Body of pancreas (tissue), 4 donors: ENCODE measurements at regions not wholly inside any gene's neighbourhood (a gene's known extent, or its start where the extent isn't known, plus 50 kb on each side); places are given as distances from the start of the nearest gene placed in this dataset.

Experiments
- ATAC-seq: fragments of 150-250 bp; one replicate; pipeline ENCODE4 v1.9.1; 2016
- DNase-seq, 4 donors: peaks; one replicate each; pipeline ENCODE4 v3.0.0-alpha.2; 2019
- H3K27ac ChIP-seq, 4 donors: fragments of 200-600 bp; sonication (generic); 1 replicate in 3 of 4; 2 replicates in 1 of 4; pipeline versions ENCODE4 v1.5.1 to v1.6.1; 2016 to 2019; ENCODE audit warnings: mild to moderate bottlenecking in 1 of 4, mixed read lengths in 1 of 4, moderate library complexity in 1 of 4
- H3K27me3 ChIP-seq, 2 donors: fragments of 200-600 bp; sonication (generic); one replicate each; pipeline ENCODE4 v1.6.0; 2016; ENCODE audit warnings: mild to moderate bottlenecking in 1 of 2
- H3K36me3 ChIP-seq, 2 donors: fragments of 200-600 bp; sonication (generic); replicated peaks in 1 of 2; 2 replicates each; pipeline ENCODE4 v1.5.1; 2016; ENCODE audit warnings: low read depth in 2 of 2; ENCODE audit not compliant: insufficient read depth in 1 of 2
- H3K4me1 ChIP-seq: fragments of 200-600 bp; sonication (generic); one replicate; pipeline ENCODE4 v1.6.0; 2016
- H3K4me3 ChIP-seq, 2 donors: fragments of 200-600 bp; sonication (generic); 1 replicate in 1 of 2; 2 replicates in 1 of 2; pipeline ENCODE4 v1.5.1; 2016 to 2019
- H3K9me3 ChIP-seq, 3 donors: fragments of 200-600 bp; sonication (generic); 1 replicate in 2 of 3; 2 replicates in 1 of 3; pipeline ENCODE4 v1.5.1; 2016
- POLR2A ChIP-seq, 3 donors: fragments of 450-650 bp; IDR thresholded peaks; one replicate each; pipeline ENCODE4 v1.6.1; 2016; ENCODE audit warnings: antibody characterized with exemption in 3 of 3, mild to moderate bottlenecking in 2 of 3
- WGBS, 2 donors: methylation state at CpG; one replicate each; pipeline ENCODE4 v1.1.5; 2017; 5-methylcytosine and 5-hydroxymethylcytosine counted together
- intact Hi-C: fragments of 100-400 bp; cut with DNase I; formaldehyde crosslinking; loops from one replicate; pipeline ENCODE4 v1.15.1; 2023
- TF ChIP-seq, protein P1 (sequence below), 7 experiments: fragments of 450-650 bp in 4 of 7; fragments of 200-600 bp in 3 of 7; sonication (generic) in 3 of 7; IDR thresholded peaks; one replicate each; pipeline ENCODE4 v1.5.1; 2016 to 2019; ENCODE audit warnings: antibody characterized with exemption in 7 of 7

DNA sequence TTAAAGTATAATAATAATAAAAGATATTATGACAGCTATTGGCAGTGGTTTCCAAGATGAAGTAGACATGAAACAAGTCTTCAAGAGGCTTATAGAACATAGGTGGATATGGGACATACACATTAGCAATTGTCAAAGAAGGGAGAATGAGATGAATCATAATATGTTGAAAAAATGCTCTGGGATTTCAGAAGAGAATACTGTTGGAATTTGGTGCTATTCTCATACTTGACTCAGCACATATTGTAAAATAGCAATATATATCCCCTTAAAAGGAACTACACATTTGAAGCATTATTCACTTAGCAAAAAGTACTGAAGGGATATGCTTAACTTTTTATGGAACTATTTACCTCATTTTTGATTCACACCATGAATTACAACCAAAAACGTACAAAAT, 577.2 kb upstream of the PCDH15 start:
- WGBS, 2 donors: 27% methylated on average over 1 of the region's 1 CpG
- no peaks in the 10 kb centered on the region for H3K4me1 ChIP-seq
- H3K36me3 ChIP-seq: no peaks in the 10 kb centered on the region
- H3K27me3 ChIP-seq: no peaks in the 10 kb centered on the region
- no peak overlapping the region for H3K27ac ChIP-seq
- intact Hi-C loops: no loop called here
- no peak for ATAC-seq
- DNase-seq: no peak
- H3K4me3 ChIP-seq: no peak overlapping the region
- TF ChIP-seq, protein P1, sequence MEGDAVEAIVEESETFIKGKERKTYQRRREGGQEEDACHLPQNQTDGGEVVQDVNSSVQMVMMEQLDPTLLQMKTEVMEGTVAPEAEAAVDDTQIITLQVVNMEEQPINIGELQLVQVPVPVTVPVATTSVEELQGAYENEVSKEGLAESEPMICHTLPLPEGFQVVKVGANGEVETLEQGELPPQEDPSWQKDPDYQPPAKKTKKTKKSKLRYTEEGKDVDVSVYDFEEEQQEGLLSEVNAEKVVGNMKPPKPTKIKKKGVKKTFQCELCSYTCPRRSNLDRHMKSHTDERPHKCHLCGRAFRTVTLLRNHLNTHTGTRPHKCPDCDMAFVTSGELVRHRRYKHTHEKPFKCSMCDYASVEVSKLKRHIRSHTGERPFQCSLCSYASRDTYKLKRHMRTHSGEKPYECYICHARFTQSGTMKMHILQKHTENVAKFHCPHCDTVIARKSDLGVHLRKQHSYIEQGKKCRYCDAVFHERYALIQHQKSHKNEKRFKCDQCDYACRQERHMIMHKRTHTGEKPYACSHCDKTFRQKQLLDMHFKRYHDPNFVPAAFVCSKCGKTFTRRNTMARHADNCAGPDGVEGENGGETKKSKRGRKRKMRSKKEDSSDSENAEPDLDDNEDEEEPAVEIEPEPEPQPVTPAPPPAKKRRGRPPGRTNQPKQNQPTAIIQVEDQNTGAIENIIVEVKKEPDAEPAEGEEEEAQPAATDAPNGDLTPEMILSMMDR (IDR thresholded peaks at IDR 0.05): no peak
- no peak for TF ChIP-seq POLR2A (IDR thresholded peaks at IDR 0.05)
- H3K9me3 ChIP-seq: no peaks in the 10 kb centered on the region

DNA sequence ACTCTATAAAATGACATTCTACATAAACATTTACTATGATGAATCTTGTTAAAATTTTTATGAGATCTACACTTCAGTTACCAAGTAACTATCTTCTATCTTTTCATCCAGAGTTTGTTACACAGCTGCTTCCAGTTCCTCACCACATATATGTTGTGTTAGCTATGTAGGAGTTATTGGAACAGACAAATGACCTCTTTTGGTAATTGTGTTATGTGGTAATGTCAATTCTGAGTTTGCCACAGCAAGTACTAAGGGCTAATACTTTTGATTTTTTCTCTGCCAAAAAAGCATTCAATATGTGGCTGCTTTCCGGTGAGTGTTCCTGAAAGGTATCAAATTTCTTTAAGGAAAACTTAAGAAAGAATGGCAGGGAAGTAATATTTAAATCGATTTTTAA, 573.9 kb upstream of the PCDH15 start:
- DNase-seq: no peak
- intact Hi-C loops: no loop called here
- no peaks in the 10 kb centered on the region for H3K36me3 ChIP-seq
- ATAC-seq: no peak
- 33 to 38% methylated on average over 2 of the region's 2 CpGs for WGBS, 2 donors
- H3K27ac ChIP-seq: no peak overlapping the region
- no peaks in the 10 kb centered on the region for H3K27me3 ChIP-seq
- no peaks in the 10 kb centered on the region for H3K9me3 ChIP-seq
- no peak overlapping the region for H3K4me3 ChIP-seq
- no peak for TF ChIP-seq POLR2A (IDR thresholded peaks at IDR 0.05)
- TF ChIP-seq, protein P1 (IDR thresholded peaks at IDR 0.05): no peak
- H3K4me1 ChIP-seq: no peaks in the 10 kb centered on the region

DNA sequence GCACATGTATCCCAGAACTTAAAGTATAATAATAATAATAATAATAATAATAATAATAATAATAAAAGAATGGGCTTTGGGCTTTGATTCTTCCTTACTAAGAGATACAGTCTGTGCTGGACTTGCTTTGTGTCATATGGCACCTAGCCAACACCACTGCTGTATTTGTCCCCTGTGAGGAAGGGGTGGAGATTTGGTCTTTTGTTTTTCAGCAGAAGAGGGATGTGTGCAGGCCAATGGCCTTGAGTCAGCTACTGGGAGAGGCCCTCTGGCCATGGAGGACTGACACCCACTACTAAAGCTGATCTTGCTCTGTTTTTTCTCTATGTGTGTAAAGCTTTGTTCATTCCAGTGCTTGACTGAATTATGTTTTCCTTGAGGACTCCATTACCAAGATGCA, 573.0 kb upstream of the PCDH15 start:
- no peak overlapping the region for H3K27ac ChIP-seq
- H3K36me3 ChIP-seq: no peaks in the 10 kb centered on the region
- ATAC-seq: no peak
- H3K27me3 ChIP-seq: no peaks in the 10 kb centered on the region
- H3K4me3 ChIP-seq: no peak overlapping the region
- intact Hi-C loops: no loop called here
- no peaks in the 10 kb centered on the region for H3K4me1 ChIP-seq
- no peaks in the 10 kb centered on the region for H3K9me3 ChIP-seq
- peak in 1 of 4 donors; percentile 11 for DNase-seq
- TF ChIP-seq, protein P1 (IDR thresholded peaks at IDR 0.05): no peak
- no peak for TF ChIP-seq POLR2A (IDR thresholded peaks at IDR 0.05)

DNA sequence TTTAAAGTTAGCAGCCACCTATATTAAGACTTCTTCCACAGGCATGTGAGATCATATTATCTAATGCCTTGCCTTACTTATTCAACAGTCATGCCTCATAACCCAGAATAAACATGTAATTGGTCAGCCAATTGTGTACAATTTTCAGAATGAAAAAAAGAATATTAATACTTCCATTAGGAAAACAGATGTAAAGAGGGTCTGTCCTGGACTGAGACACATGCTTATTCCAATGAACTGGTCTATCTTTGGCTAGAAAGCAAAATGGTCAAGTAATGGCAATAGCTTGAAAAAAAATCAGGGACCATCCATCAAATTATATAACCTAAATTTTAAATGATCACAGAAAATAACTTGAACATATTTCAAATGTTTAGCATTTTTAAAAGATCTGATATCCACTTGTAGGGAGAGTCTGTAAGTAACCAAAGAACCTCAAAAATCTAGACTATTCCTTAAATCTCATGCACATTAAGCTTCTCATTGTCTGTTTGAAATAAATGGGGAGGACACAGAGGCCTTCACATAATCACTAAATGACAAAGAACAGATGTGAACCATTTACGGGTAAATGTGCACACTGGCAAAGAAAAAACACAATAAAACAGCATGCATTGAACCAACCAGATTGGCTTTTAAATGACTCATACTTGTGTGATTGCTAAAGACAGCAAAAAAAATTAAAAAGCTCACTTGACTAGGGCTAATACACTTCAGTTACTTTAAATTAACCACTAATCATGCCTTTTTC, 568.8 kb upstream of the PCDH15 start:
- WGBS, 2 donors: 43% methylated on average over 1 of the region's 1 CpG
- DNase-seq (no peak), ATAC-seq (no peak)
- intact Hi-C loops: no loop called here
- Histone ChIP-seq H3K27me3 (no peaks in the 10 kb centered on the region), H3K36me3 (no peaks in the 10 kb centered on the region), H3K9me3 (no peaks in the 10 kb centered on the region), H3K4me3 (no peak overlapping the region), H3K4me1 (no peaks in the 10 kb centered on the region), H3K27ac (no peak overlapping the region)
- no peak for TF ChIP-seq POLR2A (IDR thresholded peaks at IDR 0.05)
- TF ChIP-seq, protein P1 (IDR thresholded peaks at IDR 0.05): no peak

- DNase-seq: no peak
- H3K27me3 ChIP-seq: no peaks in the 10 kb centered on the region
- TF ChIP-seq, protein P1 (IDR thresholded peaks at IDR 0.05): no peak
- TF ChIP-seq POLR2A (IDR thresholded peaks at IDR 0.05): no peak
- intact Hi-C loops: no loop called here
- no peaks in the 10 kb centered on the region for H3K9me3 ChIP-seq
- H3K4me3 ChIP-seq: no peak overlapping the region
- WGBS, 2 donors: 65 to 67% methylated on average over 2 of the region's 2 CpGs
- ATAC-seq: no peak
- no peaks in the 10 kb centered on the region for H3K4me1 ChIP-seq
- no peak overlapping the region for H3K27ac ChIP-seq
- no peaks in the 10 kb centered on the region for H3K36me3 ChIP-seq
Measured at GRCh38 chr10:55368467-55368866, 567.4 kb upstream of the PCDH15 start.
